ENCODE measurements at regions not wholly inside any gene's neighbourhood (a gene's known extent, or its start where the extent isn't known, plus 50 kb on each side); places are given as distances from the start of the nearest gene placed in this dataset.

GRCh38 chr11:23555085-23555484 is 694.8 kb upstream of the CCDC179 start:
- ChIA-PET CTCF (no interaction called here), POLR2A (no interaction called here)
- ATAC-seq (ENCODE audit: low read depth) (no peak), DNase-seq (no peak)
- H3K4me1 Mint-ChIP-seq, result no peaks in the 10 kb centered on the region
- intact Hi-C loops (cut with micrococcal nuclease), result no loop called here
- no peak overlapping the region for H3K27ac Mint-ChIP-seq
- H3K9me3 Mint-ChIP-seq, result no peaks in the 10 kb centered on the region
- no peak for TF ChIP-seq CTCF (IDR thresholded peaks at IDR 0.05)
- no peaks in the 10 kb centered on the region for H3K27me3 Mint-ChIP-seq
- H3K36me3 Mint-ChIP-seq (ENCODE audit: low read depth), result no peaks in the 10 kb centered on the region
- no peak overlapping the region for H3K4me3 Mint-ChIP-seq

GRCh38 chr11:23556163-23556750 is 696.0 kb upstream of the CCDC179 start:
- Mint-ChIP-seq H3K9me3 (no peaks in the 10 kb centered on the region), H3K27ac (no peak overlapping the region), H3K27me3 (no peaks in the 10 kb centered on the region), H3K36me3 (ENCODE audit: low read depth) (no peaks in the 10 kb centered on the region), H3K4me1 (no peaks in the 10 kb centered on the region), H3K4me3 (no peak overlapping the region)
- ATAC-seq (ENCODE audit: low read depth) (no peak), DNase-seq (no peak)
- no peak for TF ChIP-seq CTCF (IDR thresholded peaks at IDR 0.05)
- ChIA-PET CTCF (no interaction called here), POLR2A (no interaction called here)
- intact Hi-C loops (cut with micrococcal nuclease), result no loop called here

GRCh38 chr11:23563591-23563990 is 703.3 kb upstream of the CCDC179 start:
- no peak for TF ChIP-seq CTCF (IDR thresholded peaks at IDR 0.05)
- no peak for ATAC-seq (ENCODE audit: low read depth)
- Mint-ChIP-seq H3K27ac (no peak overlapping the region), H3K4me3 (no peak overlapping the region), H3K27me3 (no peaks in the 10 kb centered on the region), H3K9me3 (no peaks in the 10 kb centered on the region), H3K36me3 (ENCODE audit: low read depth) (no peaks in the 10 kb centered on the region), H3K4me1 (no peaks in the 10 kb centered on the region)
- DNase-seq, result no peak
- CTCF ChIA-PET, result no interaction called here
- intact Hi-C loops (cut with micrococcal nuclease), result no loop called here
- POLR2A ChIA-PET, result no interaction called here

- Mint-ChIP-seq H3K4me1 (peaks cover under 1% of the 10 kb centered on the region), H3K27me3 (no peaks in the 10 kb centered on the region), H3K9me3 (no peaks in the 10 kb centered on the region), H3K4me3 (no peak overlapping the region), H3K27ac (no peak overlapping the region), H3K36me3 (ENCODE audit: low read depth) (no peaks in the 10 kb centered on the region)
- CTCF ChIA-PET, result no interaction called here
- TF ChIP-seq CTCF (IDR thresholded peaks at IDR 0.05), result no peak
- intact Hi-C loops (cut with micrococcal nuclease), result no loop called here
- DNase-seq (no peak), ATAC-seq (ENCODE audit: low read depth) (no peak)
- POLR2A ChIA-PET, result no interaction called here
Observed at GRCh38 chr11:23564370-23564769, 704.1 kb upstream of the CCDC179 start.

- Mint-ChIP-seq H3K36me3 (ENCODE audit: low read depth) (no peaks in the 10 kb centered on the region), H3K27me3 (no peaks in the 10 kb centered on the region), H3K4me1 (peaks cover 6% of the 10 kb centered on the region), H3K27ac (no peak overlapping the region), H3K9me3 (no peaks in the 10 kb centered on the region), H3K4me3 (no peak overlapping the region)
- intact Hi-C loops (cut with micrococcal nuclease), result no loop called here
- ATAC-seq (ENCODE audit: low read depth), result no peak
- CTCF ChIA-PET, result no interaction called here
- POLR2A ChIA-PET, result no interaction called here
- TF ChIP-seq CTCF (IDR thresholded peaks at IDR 0.05), result no peak
- DNase-seq, result no peak
Observed at GRCh38 chr11:23569134-23569533, 708.9 kb upstream of the CCDC179 start.
